NCI-H1417 treated with DMSO at 0.1 percent for 48 hours (cell line): ENCODE measurements at regions not wholly inside any gene's neighbourhood (a gene's known extent, or its start where the extent isn't known, plus 50 kb on each side); places are given as distances from the start of the nearest gene placed in this dataset.
"Not testable (repeated sequence)": the region's sequence is repeated elsewhere in the genome, so short reads cannot be mapped to it uniquely, and the experiment has no call there.

Experiments used
- DNase-seq: peaks from one replicate; lab custom pipeline; 2025; lab: John Stamatoyannopoulos, UW

DNA sequence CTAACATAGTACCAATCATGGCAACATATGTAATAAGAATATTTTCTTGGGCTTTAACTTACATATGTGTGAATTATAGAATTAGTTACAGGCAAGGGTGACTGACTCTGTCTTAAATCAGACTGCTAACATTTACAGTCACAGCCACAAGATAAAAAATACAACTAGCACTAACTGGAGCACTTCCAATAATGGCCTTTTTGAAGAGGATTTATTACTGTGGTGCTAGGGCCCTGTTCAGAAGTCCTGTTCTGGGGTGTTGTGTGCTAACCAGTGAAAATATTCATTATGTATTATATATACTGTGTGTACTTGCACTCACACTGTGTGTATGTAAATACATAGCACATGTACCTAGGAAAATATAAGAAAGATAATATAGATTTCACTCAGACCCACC is 1611.2 kb downstream of the PCDH18 start:
- no peak for DNase-seq

GRCh38 chr4:135917011-135917410 is 1615.3 kb downstream of the PCDH18 start:
- no peak for DNase-seq

DNA sequence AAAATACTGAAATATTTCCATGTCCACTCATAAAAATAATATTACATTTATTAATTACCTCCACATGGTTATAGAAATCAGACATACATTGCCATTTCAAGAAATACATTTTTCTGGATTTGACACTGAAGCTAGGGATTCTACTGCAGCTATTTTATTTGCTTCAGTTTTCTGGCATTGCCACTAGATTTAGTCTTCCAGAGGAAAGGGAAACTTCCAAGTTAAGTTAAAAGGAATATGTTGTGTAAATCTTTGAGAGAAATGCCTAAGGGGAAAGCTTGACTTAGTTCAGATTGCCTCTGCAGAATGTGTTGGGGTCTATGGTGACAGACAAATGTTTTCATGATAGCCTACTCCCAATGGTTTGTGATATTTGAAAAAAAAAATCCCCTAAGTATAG is 1631.3 kb downstream of the PCDH18 start:
- DNase-seq: no peak

DNA sequence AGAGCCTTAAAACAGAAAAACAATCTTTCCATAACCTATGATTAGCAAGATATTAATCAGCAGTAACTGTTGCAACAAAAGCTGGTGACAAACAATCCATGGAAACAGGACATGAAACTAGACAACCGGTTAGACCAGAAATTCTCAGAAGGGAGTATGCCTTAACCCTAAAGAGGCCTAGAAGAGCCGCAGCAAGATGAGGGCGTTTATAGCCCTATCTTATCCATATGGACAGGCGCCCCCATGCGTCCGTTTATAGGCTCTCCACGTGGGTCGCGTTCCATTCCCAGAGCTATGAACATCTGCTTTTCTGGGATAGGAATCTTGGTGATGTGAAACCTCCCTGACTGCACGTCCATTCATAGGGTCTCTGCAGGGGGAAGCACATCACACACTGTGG is 1662.7 kb upstream of the PABPC4L start:
- DNase-seq: not testable (repeated sequence)

DNA sequence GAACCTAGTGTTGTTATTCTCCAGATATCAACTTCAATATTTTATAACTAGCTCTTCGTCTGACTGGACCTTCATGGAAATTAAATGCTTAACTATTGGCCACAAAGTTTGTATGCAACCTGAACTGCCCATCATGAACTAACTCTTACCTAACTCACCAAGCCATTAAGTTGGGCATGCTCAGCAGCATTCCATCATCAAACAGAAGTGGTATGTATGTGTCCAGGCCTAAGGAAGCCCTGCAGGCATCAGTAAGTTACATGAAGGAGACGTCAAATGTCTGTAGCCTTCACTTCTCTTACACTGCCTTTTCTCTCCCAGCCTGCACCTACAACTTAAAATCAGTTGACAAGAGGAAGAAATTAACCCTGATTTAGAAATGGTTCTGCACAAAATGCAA is 1639.2 kb upstream of the PABPC4L start:
- no peak for DNase-seq

GRCh38 chr4:135839712-135840111 is 1638.1 kb upstream of the PABPC4L start:
- no peak for DNase-seq

DNA sequence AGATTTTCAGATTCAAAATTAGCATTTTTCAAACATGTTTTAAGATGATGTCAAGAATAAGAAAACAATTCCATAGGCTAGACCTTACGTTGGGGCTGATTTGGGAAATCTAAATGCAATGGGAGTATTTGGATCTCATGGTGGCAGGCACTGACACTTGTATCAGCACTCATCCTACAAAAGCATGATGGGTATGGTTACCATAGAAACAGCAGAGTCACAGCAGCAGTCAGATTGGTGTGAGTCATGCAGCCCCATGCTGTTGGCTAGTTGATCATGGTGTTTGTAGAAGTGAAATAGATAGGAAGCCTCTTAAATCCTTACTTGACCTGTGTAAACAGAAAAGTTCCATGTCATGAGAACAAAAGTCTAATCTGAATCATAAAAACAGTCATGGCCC is 1637.3 kb upstream of the PABPC4L start:
- DNase-seq: no peak

- no peak for DNase-seq
Measured at GRCh38 chr4:135834471-135834870, 1632.9 kb upstream of the PABPC4L start.

DNA sequence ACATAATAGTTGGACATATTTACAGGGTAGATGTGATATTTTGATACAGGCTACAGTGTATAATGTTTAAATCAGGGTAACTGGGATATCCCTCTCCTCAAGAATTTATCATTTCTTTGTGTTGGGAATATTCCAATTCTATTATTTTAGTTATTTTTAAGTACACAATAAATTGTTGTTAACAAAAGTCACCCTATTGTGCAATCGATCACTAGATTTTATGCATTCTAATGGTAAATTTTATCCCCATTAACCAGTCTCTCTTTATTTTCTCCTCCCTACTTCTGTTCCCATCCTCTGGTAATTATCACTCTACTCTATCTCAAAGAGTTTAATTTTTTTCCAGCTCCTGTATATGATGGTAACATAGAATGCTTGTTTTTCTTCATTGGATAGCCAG is 1631.9 kb upstream of the PABPC4L start:
- no peak for DNase-seq

DNA sequence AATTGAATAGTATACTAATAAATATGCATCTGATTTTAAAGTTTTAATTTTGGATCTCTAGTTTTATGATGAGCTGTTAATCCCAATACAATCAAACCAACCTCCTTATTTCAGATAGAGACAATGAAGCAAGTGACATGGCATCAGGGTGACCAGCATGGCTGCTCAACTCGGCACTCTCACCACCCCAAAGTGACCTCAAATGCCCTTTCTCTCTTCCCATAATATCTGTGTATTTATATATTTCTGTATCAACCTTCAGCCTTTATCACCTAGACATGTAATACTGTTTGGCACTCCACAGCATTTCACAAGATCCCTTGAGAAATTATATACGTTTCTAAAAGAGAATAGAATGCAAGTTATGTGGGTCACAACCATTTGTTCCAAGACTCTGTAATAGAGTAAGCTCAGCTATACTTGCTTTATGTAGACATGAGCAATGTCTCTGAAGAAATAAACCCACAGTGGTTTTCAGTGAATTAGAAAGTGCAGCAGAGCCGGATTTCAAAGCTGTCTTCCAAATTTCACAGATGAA is 1623.2 kb upstream of the PABPC4L start:
- DNase-seq: no peak

- DNase-seq: no peak
Measured at GRCh38 chr4:135804785-135805184, 1603.2 kb upstream of the PABPC4L start.

DNA sequence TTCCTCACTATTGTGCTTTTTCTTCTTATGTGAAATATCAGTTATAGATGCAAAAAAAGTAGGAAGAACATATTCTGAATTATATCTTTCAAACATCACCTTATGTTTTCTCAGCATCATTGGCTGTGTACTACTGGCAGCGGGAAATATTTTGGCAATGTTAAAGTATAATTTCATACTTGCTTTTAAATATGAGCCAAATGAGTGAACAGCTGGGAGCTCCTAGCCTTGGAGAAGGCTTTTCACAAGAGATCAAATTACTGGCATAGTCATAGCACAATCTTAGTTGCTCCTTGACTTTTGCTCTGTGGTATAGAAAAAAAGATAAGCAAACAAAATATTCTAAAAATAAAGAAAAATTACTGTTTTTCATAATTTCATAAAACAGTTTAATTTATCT is 1575.8 kb upstream of the PABPC4L start:
- no peak for DNase-seq

DNA sequence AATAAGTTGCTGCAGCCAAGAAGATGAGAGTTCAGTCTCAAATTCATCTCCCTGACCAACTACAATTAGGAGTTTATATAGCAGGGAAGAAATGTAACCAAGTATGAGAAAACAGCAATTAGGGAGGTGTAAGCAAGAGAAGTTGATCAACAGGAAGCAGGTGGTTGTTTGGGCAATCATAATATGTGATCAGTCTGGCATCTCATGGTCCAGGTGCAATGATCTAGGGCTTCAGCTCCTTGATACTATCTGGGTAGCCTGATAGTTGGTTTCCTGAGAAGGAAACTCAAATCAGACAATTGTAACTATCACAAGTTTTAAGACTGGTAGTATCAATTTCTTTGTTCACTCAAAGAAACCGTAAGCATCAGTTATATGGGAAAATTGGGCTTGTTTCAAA is 1574.3 kb upstream of the PABPC4L start:
- DNase-seq: no peak

- no peak for DNase-seq
Measured at GRCh38 chr4:135770505-135770904, 1568.9 kb upstream of the PABPC4L start.

GRCh38 chr4:135744928-135745327 is 1543.3 kb upstream of the PABPC4L start:
- DNase-seq: no peak

- no peak for DNase-seq
Measured at GRCh38 chr4:135741583-135741982, 1540.0 kb upstream of the PABPC4L start.

DNA sequence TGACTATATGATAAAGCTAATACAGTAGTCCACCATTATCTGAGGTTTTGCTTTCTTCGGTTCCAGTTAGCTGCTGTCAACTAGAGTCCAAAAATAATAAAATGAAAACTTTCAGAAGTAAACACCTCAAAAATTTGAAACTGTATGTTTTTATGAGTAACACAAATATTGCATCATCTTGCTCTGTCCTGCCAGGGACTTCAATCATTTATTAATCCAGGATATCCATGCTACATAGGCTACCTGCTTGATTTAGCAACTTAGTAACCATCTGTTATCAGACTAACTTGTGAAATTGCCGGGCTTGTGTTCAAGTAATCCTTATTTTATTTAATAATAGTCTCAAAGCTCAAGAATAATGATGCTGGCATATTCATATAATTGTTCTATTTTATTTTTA is 1537.8 kb upstream of the PABPC4L start:
- DNase-seq: no peak

DNA sequence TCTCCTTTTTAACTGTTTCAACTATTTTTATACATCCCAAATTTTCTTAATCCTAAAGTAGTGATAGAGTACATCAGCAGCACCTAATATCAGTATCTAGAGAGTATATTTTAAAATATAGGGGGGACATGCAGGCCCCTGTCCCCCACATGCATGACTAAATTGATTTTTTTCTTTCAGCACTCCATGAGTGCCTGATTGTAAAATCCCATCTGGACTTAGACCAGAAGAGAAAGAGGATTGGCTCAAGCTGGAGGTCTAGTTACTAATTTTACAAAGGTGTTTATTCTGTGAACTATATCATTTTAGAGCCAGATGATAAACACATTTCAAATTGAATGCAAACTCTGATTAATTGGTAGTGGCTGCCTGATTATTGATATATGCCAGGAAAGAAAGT is 1533.9 kb upstream of the PABPC4L start:
- DNase-seq: no peak

DNA sequence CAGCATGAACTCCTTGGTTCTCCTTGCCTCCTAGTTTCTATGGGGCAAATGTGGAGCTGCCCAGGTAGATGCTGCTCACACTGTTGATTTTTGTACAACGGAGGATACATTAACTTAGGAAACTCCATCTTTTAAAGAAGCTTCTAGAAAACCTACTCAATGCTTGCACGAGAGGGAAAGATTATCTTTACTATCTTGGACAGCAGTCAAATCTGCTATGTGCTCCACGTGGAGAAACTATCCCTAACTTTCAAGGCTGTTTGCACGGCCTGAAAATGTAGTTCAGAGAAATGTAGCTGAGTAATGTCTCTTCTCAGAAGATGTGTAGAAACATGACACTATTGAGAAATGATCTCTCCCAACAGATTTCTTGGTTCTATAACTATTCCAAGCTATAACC is 1530.9 kb upstream of the PABPC4L start:
- DNase-seq: no peak

DNA sequence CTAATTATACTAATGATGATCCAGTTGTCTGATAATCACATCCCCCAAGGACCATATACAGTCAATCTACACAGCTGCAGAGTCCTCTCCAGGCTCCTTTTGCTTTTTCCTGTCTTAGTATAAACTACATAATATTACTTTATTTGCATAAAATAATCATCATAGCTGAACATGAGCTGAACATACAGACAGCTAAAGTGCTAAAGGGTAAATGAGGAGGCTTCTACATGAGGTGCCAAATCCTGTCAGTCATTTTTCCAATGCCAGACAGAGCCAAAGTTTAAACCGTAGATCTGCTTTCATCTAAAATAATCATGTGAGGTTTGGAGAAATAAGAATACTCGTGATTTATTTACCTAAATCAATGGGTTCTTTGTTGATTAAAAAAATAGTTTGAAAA is 1530.1 kb upstream of the PABPC4L start:
- DNase-seq: no peak

- DNase-seq: no peak
Measured at GRCh38 chr4:135724421-135724820, 1522.8 kb upstream of the PABPC4L start.

DNA sequence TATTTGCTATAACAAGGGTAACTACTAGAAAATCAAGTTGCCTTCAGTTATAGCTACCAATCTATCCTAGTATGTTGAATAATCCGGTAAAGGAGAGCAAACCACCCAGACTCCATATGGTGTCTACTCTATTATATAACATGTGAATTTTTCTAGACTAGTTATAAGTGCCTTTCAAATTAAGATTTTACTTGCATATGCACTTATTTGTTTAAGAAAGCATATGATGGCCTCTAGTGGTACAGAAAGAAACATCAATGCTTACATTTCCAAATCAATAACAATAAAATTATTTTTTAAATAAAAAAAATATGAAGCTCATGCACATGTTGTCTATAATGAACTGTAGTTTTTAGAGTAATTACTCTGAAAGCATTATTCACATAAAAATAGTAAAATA is 1516.4 kb upstream of the PABPC4L start:
- DNase-seq: no peak

DNA sequence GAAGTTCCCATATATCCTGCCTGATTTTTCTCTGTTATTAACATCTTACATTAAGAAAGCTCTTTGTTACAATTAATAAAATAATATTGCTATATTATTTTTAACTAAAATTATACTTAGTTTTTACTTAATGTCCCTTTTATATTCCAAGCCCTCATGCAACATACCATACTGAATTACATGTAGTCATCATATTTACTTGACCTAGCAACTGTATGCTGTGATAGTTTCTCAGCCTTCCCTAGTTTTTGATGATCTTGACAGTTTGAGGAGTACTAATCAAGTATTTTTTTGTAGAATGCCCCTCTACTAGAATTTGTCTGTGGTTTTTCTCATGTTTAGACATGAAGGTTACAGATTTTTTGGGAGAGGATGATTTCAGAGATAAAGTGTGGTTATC is 1503.8 kb upstream of the PABPC4L start:
- no peak for DNase-seq

GRCh38 chr4:135694066-135694465 is 1492.5 kb upstream of the PABPC4L start:
- peak; percentile 47 for DNase-seq

DNA sequence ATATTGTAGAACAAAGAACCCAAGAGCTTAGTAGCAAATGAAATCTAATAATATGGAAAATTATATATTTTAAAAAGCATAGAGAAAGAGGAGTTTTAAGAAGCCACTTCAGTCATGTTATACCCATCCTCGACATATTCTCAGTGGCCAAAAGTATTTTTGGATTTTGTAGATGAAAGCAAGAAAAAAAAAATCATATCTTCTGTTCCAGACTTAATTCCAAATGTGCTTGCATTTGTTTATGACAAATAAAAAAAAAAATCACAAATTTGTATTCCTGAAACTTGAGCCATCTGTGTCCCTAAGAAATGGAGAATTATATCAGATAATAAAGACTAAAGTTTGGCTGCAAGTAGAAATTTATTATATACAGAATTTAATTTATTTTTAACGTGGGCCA is 1482.4 kb upstream of the PABPC4L start:
- DNase-seq: no peak
